K562 (cell line): ENCODE measurements at regions not wholly inside any gene's neighbourhood (a gene's known extent, or its start where the extent isn't known, plus 50 kb on each side); places are given as distances from the start of the nearest gene placed in this dataset.

ENCODE experiments used
- ATAC-seq: fragments of 200-7000 bp; cut with Tn5 transposase; 3 replicates; pipeline ENCODE4 v1.9.1; 2020; ENCODE audit warnings: moderate library complexity
- BruUV-seq: library from RNA; stranded (reverse); fragments of 400-500 nt; replicated peaks from 2 replicates; lab custom pipeline; 2021; lab: Mats Ljungman, UMichigan
- CTCF ChIA-PET: fragments of 300-600 bp; formaldehyde crosslinking; extraction: SDS; loops from one replicate; lab custom pipeline; 2021; ENCODE audit warnings: low intra/inter-chr PET ratio; lab: Yijun Ruan, JAX
- POLR2A ChIA-PET: fragments of 300-600, 350-650 bp; sonication (Branson Sonifier 250); formaldehyde crosslinking; extraction: SDS; loops from one replicate; lab custom pipeline; 2021; ENCODE audit warnings: antibody characterized with exemption, inconsistent platforms; lab: Yijun Ruan, JAX
- DNase-seq, 4 experiments: peaks; one replicate each; pipeline versions ENCODE4 v3.0.0 to v3.0.0-alpha.2; 2011 to 2018; ENCODE audit warnings: low spot score in 3 of 4, mixed read lengths in 3 of 4; ENCODE audit errors: extremely low read depth in 1 of 4
- FAIRE-seq: peaks from 2 replicates; lab custom pipeline; 2011; peaks lifted over from hg19 to GRCh38; lab: Jason Lieb, UNC
- H2AFZ ChIP-seq: 2 replicates; pipeline ENCODE4 v1.6.0; 2011; ENCODE audit warnings: low read depth, low read length, control low read depth, inconsistent platforms
- H3K27ac ChIP-seq: fragments of 200-600 bp; 3 replicates; pipeline ENCODE4 v1.8.0; 2011; ENCODE audit warnings: low read depth, mild to moderate bottlenecking, control low read depth, inconsistent platforms, low read length, moderate library complexity, mixed read lengths; ENCODE audit errors: extremely low read depth
- H3K27me3 ChIP-seq, 2 experiments: fragments of 300-600 bp in 1 of 2; 2 replicates in 1 of 2; 3 replicates in 1 of 2; pipeline versions ENCODE4 v1.6.0 to v1.8.0; 2011; ENCODE audit warnings: inconsistent platforms in 2 of 2, low read length in 2 of 2, mild to moderate bottlenecking in 1 of 2, mixed read lengths in 1 of 2, moderate library complexity in 1 of 2; ENCODE audit not compliant: control insufficient read depth in 2 of 2, insufficient read depth in 2 of 2
- H3K36me3 ChIP-seq: fragments of 300-600 bp; 3 replicates; pipeline ENCODE4 v1.8.0; 2011; ENCODE audit warnings: mild to moderate bottlenecking, low read length, inconsistent platforms; ENCODE audit not compliant: control insufficient read depth, insufficient read depth
- H3K4me1 ChIP-seq, 2 experiments: fragments of 200-600 bp in 1 of 2; replicated peaks in 1 of 2; 2 replicates in 1 of 2; 3 replicates in 1 of 2; pipeline versions ENCODE4 v1.5.1 to v1.8.0; 2011; ENCODE audit warnings: inconsistent platforms in 2 of 2, low read length in 2 of 2, mild to moderate bottlenecking in 1 of 2, mixed read lengths in 1 of 2, moderate library complexity in 1 of 2; ENCODE audit not compliant: control insufficient read depth in 2 of 2, insufficient read depth in 2 of 2
- H3K4me2 ChIP-seq: 2 replicates; pipeline ENCODE4 v1.6.1; 2011; ENCODE audit warnings: low read length, control low read depth, inconsistent platforms, mixed read lengths; ENCODE audit not compliant: insufficient read depth
- H3K4me3 ChIP-seq: fragments of 200-600 bp; sonication (generic), shearing (Covaris generic); 2 replicates; pipeline ENCODE4 v1.5.1; 2016; ENCODE audit warnings: control low read depth, inconsistent platforms
- H3K79me2 ChIP-seq: fragments of 200-600 bp; 3 replicates; pipeline ENCODE4 v1.8.0; 2011; ENCODE audit warnings: low read length, inconsistent platforms; ENCODE audit not compliant: control insufficient read depth, insufficient read depth
- H3K9ac ChIP-seq, 2 experiments: 2 replicates each; pipeline versions ENCODE4 v1.6.0 to v1.6.1; 2011; ENCODE audit warnings: low read depth in 2 of 2, low read length in 2 of 2, control low read depth in 1 of 2, inconsistent platforms in 1 of 2, mild to moderate bottlenecking in 1 of 2, mixed read lengths in 1 of 2; ENCODE audit not compliant: insufficient read depth in 1 of 2
- H3K9me1 ChIP-seq: one replicate; pipeline ENCODE4 v1.6.0; 2011; ENCODE audit warnings: inconsistent platforms, mild to moderate bottlenecking, low read length, moderate library complexity; ENCODE audit not compliant: control insufficient read depth, insufficient read depth
- H3K9me3 ChIP-seq: replicated peaks from 2 replicates; pipeline ENCODE4 v1.5.1; 2011; ENCODE audit warnings: low read depth, low read length, inconsistent platforms; ENCODE audit not compliant: control insufficient read depth, insufficient read depth
- H4K20me1 ChIP-seq: replicated peaks from 2 replicates; pipeline ENCODE4 v1.6.1; 2011; ENCODE audit warnings: low read length, inconsistent platforms, mixed read lengths; ENCODE audit not compliant: control insufficient read depth, insufficient read depth
- CBFA2T3 ChIP-seq: fragments of 450-650 bp; IDR thresholded peaks from 2 replicates; pipeline ENCODE4 v1.6.1; 2017
- CCAR2 ChIP-seq: fragments of 200-400 bp; formaldehyde crosslinking; IDR thresholded peaks from 2 replicates; pipeline ENCODE4 v1.6.1; 2017; ENCODE audit warnings: mild to moderate bottlenecking, low read depth, low read length
- FOS ChIP-seq: IDR thresholded peaks from 3 replicates; pipeline ENCODE4 v1.6.1; 2011; ENCODE audit not compliant: insufficient read length; ENCODE audit errors: extremely low read depth
- HDAC3 ChIP-seq: fragments of 450-650 bp; IDR thresholded peaks from 2 replicates; pipeline ENCODE4 v1.6.1; 2018; ENCODE audit warnings: borderline replicate concordance, mild to moderate bottlenecking, moderate library complexity; ENCODE audit not compliant: partially characterized antibody
- HMG20B ChIP-seq: fragments of 250-450 bp; sonication (Bioruptor Pico); IDR thresholded peaks from 2 replicates; pipeline ENCODE4 v1.5.0; 2021; ENCODE audit warnings: mild to moderate bottlenecking
- KAT2B ChIP-seq: IDR thresholded peaks from one replicate; pipeline ENCODE4 v1.6.1; 2012; ENCODE audit warnings: low read depth, mild to moderate bottlenecking, control low read depth, inconsistent platforms, low read length, moderate library complexity
- KLF10 ChIP-seq: fragments of 250-450 bp; sonication (Bioruptor Pico); IDR thresholded peaks from 2 replicates; pipeline ENCODE4 v1.6.1; 2021; ENCODE audit warnings: matching md5 sums
- LCOR ChIP-seq: sonication (generic); formaldehyde crosslinking; IDR thresholded peaks from 2 replicates; pipeline ENCODE4 v1.8.0; 2022; ENCODE audit warnings: mild to moderate bottlenecking, missing genetic modification reagents
- MXI1 ChIP-seq: IDR thresholded peaks from 2 replicates; pipeline ENCODE4 v1.6.1; 2011; ENCODE audit warnings: low read depth, mild to moderate bottlenecking, improper control_type of control experiment, low read length
- RAD51 ChIP-seq: fragments of 450-650 bp; IDR thresholded peaks from 2 replicates; pipeline ENCODE4 v1.7.1; 2016; ENCODE audit warnings: low read depth, mild to moderate bottlenecking, borderline replicate concordance
- RBM14 ChIP-seq: fragments of 200-400 bp; formaldehyde crosslinking; IDR thresholded peaks from 2 replicates; pipeline ENCODE4 v1.6.1; 2018; ENCODE audit warnings: low read depth, mild to moderate bottlenecking, low read length, moderate library complexity, borderline replicate concordance; ENCODE audit not compliant: insufficient read depth
- SAP30 ChIP-seq: fragments of 200-600 bp; sonication (generic); IDR thresholded peaks from 2 replicates; pipeline ENCODE4 v1.6.1; 2012; ENCODE audit warnings: borderline replicate concordance, low read depth, mild to moderate bottlenecking, moderate library complexity, low read length, control low read depth, inconsistent platforms; ENCODE audit not compliant: insufficient read depth, poor library complexity, severe bottlenecking
- SNRNP70 ChIP-seq: fragments of 200-400 bp; formaldehyde crosslinking; optimal IDR thresholded peaks from 2 replicates; pipeline ENCODE3; 2017; ENCODE audit warnings: low read depth, low read length
- ZKSCAN8 ChIP-seq: fragments of 200-800 bp; sonication (Bioruptor generic); IDR thresholded peaks from 2 replicates; pipeline ENCODE4 v1.6.1; 2016; ENCODE audit warnings: missing genetic modification characterization, missing compliant biosample characterization
- ZNF583 ChIP-seq: fragments of 250-450 bp; sonication (Bioruptor Pico); IDR thresholded peaks from 2 replicates; pipeline ENCODE4 v1.4.0; 2020
- ZNF77 ChIP-seq: fragments of 250-450 bp; sonication (Bioruptor Pico); IDR thresholded peaks from 2 replicates; pipeline ENCODE4 v1.5.0; 2020
- ZNF780A ChIP-seq: fragments of 250-450 bp; sonication (Bioruptor Pico); IDR thresholded peaks from 2 replicates; pipeline ENCODE4 v1.5.0; 2021; ENCODE audit warnings: mild to moderate bottlenecking
- WGBS: fragments of 100-300 bp; shearing (Covaris generic); methylation state at CpG from one replicate; pipeline ENCODE4 v1.1.6; 2016; ENCODE audit warnings: low coverage, mixed read lengths; ENCODE audit not compliant: insufficient coverage; ENCODE audit errors: missing lambda C conversion rate; 5-methylcytosine and 5-hydroxymethylcytosine counted together
- in situ Hi-C: fragments of 300-500 bp; cut with MboI; formaldehyde crosslinking; loops from 4 replicates; pipeline ENCODE4 v1.15.0; 2018; ENCODE audit warnings: inconsistent platforms, mixed read lengths
- intact Hi-C: fragments of 100-400 bp; cut with micrococcal nuclease; formaldehyde crosslinking; loops from 2 replicates; pipeline ENCODE4 v1.14.2; 2022
- TF ChIP-seq, protein P1 (sequence below): fragments of 450-650 bp; formaldehyde crosslinking; conservative IDR thresholded peaks from 2 replicates; pipeline ENCODE4 v1.4.0; 2022; ENCODE audit warnings: mild to moderate bottlenecking, missing genetic modification characterization
- TF ChIP-seq, protein P2 (sequence below): fragments of 250-450 bp; sonication (Bioruptor Pico); IDR thresholded peaks from 2 replicates; pipeline ENCODE4 v1.6.1; 2021; ENCODE audit warnings: mild to moderate bottlenecking
- TF ChIP-seq, protein P3 (sequence below): fragments of 250-450 bp; sonication (Bioruptor Pico); IDR thresholded peaks from 2 replicates; pipeline ENCODE4 v1.8.0; 2021; ENCODE audit warnings: borderline replicate concordance, mild to moderate bottlenecking, moderate library complexity; ENCODE audit not compliant: poor library complexity, severe bottlenecking

DNA sequence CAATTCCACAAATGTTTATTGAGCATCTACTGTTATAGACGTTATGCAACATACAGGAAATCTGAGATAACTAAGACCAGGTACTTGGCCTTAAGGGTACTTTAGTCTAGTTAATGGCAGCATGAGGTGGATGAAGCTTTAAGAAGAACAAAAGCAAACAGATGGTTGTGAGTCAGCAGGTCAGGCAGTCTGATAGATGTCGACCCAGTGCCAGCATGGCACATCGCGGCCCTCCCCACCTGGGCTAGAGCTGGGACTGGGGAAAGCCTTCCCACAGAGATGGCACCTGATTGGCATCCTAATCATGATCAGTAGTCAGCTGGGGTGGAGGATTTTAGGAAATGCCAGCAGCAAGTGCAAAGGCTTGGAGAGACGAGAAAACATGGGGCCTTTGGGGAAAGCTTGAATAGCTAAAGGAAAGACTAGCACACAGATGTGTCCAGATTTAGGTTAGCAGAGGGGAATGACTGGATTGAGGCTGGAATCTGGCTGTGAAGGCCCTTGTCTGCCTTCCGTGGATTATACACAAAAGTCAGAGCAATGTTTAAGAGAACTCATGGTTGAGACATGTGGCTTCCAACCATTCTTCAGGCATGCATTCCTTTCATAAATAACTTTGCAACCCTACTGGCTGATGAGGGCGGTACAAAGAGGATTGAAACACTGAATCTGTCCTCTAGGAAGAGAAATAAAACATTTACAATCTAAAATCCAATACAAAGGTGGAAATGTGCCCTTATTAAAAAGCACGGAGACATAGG is 395.4 kb upstream of the WWC1 start:
- CTCF ChIA-PET = no interaction called here
- 1% methylated on average over 7 of the region's 8 CpGs for WGBS

DNA sequence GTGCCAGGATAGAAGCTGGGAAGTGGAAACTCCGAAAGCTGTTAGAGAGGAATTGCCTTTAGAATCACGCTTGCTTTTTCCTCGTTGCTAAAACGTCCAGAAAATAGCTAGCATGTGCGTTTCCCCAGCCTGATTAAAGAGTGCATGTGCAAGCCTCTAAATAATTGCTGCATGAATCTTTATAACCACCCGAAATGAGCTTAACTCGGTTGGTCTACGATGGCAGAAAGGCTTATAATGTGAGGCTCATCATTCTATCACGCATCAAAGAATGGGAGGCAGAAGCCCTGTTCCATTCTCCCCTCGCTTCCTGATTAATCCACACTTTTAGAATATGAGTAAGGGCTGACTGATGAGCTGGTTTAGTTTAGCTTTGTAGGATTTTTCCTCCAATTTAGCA is 394.6 kb upstream of the WWC1 start:
- H3K4me1 ChIP-seq = no peaks in the 10 kb centered on the region
- no TSS peak for BruUV-seq
- DNase-seq = no peak
- no peak for FAIRE-seq
- ATAC-seq = no peak
- intact Hi-C loops = no loop called here
- no peaks in the 10 kb centered on the region for H3K27me3 ChIP-seq
- no peak overlapping the region for H3K4me3 ChIP-seq
- in situ Hi-C loops = no loop called here
- no peaks in the 10 kb centered on the region for H3K9me3 ChIP-seq
- under 1% methylated on average over 10 of the region's 10 CpGs for WGBS
- H3K36me3 ChIP-seq = no peaks in the 10 kb centered on the region
- ChIA-PET CTCF (no interaction called here), POLR2A (interaction anchor here (0.6 kb wide), 1 partner anchor 203 kb away, joined by 3 read pairs; no protein-coding TSS in a partner anchor)
- no peak overlapping the region for H3K4me2 ChIP-seq
- H3K9me1 ChIP-seq = no peaks in the 10 kb centered on the region
- no peaks in the 10 kb centered on the region for H3K79me2 ChIP-seq
- no peak overlapping the region for H3K9ac ChIP-seq
- H3K27ac ChIP-seq = no peak overlapping the region
- H4K20me1 ChIP-seq = no peaks in the 10 kb centered on the region
- no peak overlapping the region for H2AFZ ChIP-seq
- TF ChIP-seq, protein P1, sequence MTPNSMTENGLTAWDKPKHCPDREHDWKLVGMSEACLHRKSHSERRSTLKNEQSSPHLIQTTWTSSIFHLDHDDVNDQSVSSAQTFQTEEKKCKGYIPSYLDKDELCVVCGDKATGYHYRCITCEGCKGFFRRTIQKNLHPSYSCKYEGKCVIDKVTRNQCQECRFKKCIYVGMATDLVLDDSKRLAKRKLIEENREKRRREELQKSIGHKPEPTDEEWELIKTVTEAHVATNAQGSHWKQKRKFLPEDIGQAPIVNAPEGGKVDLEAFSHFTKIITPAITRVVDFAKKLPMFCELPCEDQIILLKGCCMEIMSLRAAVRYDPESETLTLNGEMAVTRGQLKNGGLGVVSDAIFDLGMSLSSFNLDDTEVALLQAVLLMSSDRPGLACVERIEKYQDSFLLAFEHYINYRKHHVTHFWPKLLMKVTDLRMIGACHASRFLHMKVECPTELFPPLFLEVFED (CRISPR knock-in tag) = no peak
- TF ChIP-seq LCOR (CRISPR knock-in tag) (no peak), SNRNP70 (no peak), CBFA2T3 (no peak), SAP30 (no peak), ZNF77 (CRISPR knock-in tag) (no peak), ZNF583 (CRISPR knock-in tag) (no peak), KLF10 (CRISPR knock-in tag) (no peak), ZNF780A (no peak)
- TF ChIP-seq, protein P2, sequence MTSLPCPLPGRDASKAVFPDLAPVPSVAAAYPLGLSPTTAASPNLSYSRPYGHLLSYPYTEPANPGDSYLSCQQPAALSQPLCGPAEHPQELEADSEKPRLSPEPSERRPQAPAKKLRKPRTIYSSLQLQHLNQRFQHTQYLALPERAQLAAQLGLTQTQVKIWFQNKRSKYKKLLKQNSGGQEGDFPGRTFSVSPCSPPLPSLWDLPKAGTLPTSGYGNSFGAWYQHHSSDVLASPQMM (CRISPR knock-in tag) = no peak
- TF ChIP-seq, protein P3, sequence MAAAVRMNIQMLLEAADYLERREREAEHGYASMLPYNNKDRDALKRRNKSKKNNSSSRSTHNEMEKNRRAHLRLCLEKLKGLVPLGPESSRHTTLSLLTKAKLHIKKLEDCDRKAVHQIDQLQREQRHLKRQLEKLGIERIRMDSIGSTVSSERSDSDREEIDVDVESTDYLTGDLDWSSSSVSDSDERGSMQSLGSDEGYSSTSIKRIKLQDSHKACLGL (CRISPR knock-in tag) = no peak

More for the DNA sequence above, 395.4 kb upstream of the WWC1 start:
- DNase-seq (no peak), FAIRE-seq (no peak), ATAC-seq (no peak)
- H3K4me2 ChIP-seq = no peak overlapping the region
- TF ChIP-seq RAD51 = no peak
- TF ChIP-seq FOS = no peak
- no peak for TF ChIP-seq RBM14
- no peak for TF ChIP-seq KAT2B
- TF ChIP-seq CCAR2 = no peak
- TF ChIP-seq HDAC3 = no peak
- TF ChIP-seq MXI1 = no peak
- no peak for TF ChIP-seq HMG20B
- TF ChIP-seq ZKSCAN8 (CRISPR knock-in tag) = no peak
- no peak overlapping the region for H3K4me3 ChIP-seq
- no peak overlapping the region for H3K9ac ChIP-seq
- H3K79me2 ChIP-seq = no peaks in the 10 kb centered on the region
- intact Hi-C loops (no loop called here), in situ Hi-C loops (no loop called here)
- H3K36me3 ChIP-seq = no peaks in the 10 kb centered on the region
- H2AFZ ChIP-seq = no peak overlapping the region
- H3K27me3 ChIP-seq = no peaks in the 10 kb centered on the region
- no TSS peak for BruUV-seq
- H3K4me1 ChIP-seq = no peaks in the 10 kb centered on the region
- no peaks in the 10 kb centered on the region for H4K20me1 ChIP-seq
- POLR2A ChIA-PET = interaction anchor here (0.6 kb wide), 1 partner anchor 202 kb away, joined by 3 read pairs; no protein-coding TSS in a partner anchor
- no peaks in the 10 kb centered on the region for H3K9me3 ChIP-seq
- no peaks in the 10 kb centered on the region for H3K9me1 ChIP-seq
- no peak overlapping the region for H3K27ac ChIP-seq
